Esophagus muscularis mucosa (tissue), 4 donors: ENCODE measurements at regions not wholly inside any gene's neighbourhood (a gene's known extent, or its start where the extent isn't known, plus 50 kb on each side); places are given as distances from the start of the nearest gene placed in this dataset.

Experiments
- CTCF ChIP-seq, 3 experiments: fragments of 200-600 bp in 2 of 3; fragments of 450-650 bp in 1 of 3; sonication (generic) in 2 of 3; IDR thresholded peaks; one replicate each; pipeline ENCODE4 v1.5.1; 2017 to 2019; ENCODE audit warnings: antibody characterized with exemption in 3 of 3, mild to moderate bottlenecking in 2 of 3, moderate library complexity in 1 of 3
- EP300 ChIP-seq: sonication (generic); formaldehyde crosslinking; IDR thresholded peaks from one replicate; pipeline ENCODE4 v1.6.1; 2017; ENCODE audit warnings: antibody characterized with exemption
- POLR2A ChIP-seq: fragments of 450-650 bp; IDR thresholded peaks from one replicate; pipeline ENCODE4 v1.6.1; 2017; ENCODE audit warnings: antibody characterized with exemption, moderate library complexity, mild to moderate bottlenecking, low read depth
- POLR2AphosphoS5 ChIP-seq, 2 donors: sonication (generic); formaldehyde crosslinking; IDR thresholded peaks; one replicate each; pipeline ENCODE4 v1.6.1; 2017; ENCODE audit warnings: antibody characterized with exemption in 2 of 2

- TF ChIP-seq CTCF (IDR thresholded peaks at IDR 0.05) (no peak), EP300 (no peak), POLR2AphosphoS5 (IDR thresholded peaks at IDR 0.05) (no peak), POLR2A (no peak)
Observed at GRCh38 chr2:155021618-155022017, 323.1 kb downstream of the KCNJ3 start.
